HG03558 (cell line): ENCODE measurements at regions not wholly inside any gene's neighbourhood (a gene's known extent, or its start where the extent isn't known, plus 50 kb on each side); places are given as distances from the start of the nearest gene placed in this dataset.
"Not testable (repeated sequence)": the region's sequence is repeated elsewhere in the genome, so short reads cannot be mapped to it uniquely, and the experiment has no call there.

Experiments used
- ATAC-seq: cut with Tn5 transposase; IDR thresholded peaks from one replicate; pipeline ENCODE4 v1.9.1; 2021; ENCODE audit warnings: moderate number of reproducible peaks; ENCODE audit not compliant: unreplicated experiment; ENCODE audit errors: extremely low read depth

GRCh38 chr5:108606185-108606584 lies 141.5 kb upstream of the FER start:
- ATAC-seq: no peak

GRCh38 chr5:108602830-108603229 lies 144.9 kb upstream of the FER start:
- ATAC-seq: no peak

GRCh38 chr5:108590799-108591198 lies 156.9 kb upstream of the FER start:
- no peak for ATAC-seq

GRCh38 chr5:108588323-108588722 lies 159.4 kb upstream of the FER start:
- ATAC-seq: no peak

GRCh38 chr5:108587821-108588220 lies 159.9 kb upstream of the FER start:
- ATAC-seq: no peak

- no peak for ATAC-seq
These were observed 166.7 kb upstream of the FER start for GRCh38 chr5:108581026-108581425.

- ATAC-seq: no peak
These were observed 168.5 kb upstream of the FER start for GRCh38 chr5:108579236-108579635.

GRCh38 chr5:108578791-108579190 lies 168.9 kb upstream of the FER start:
- no peak for ATAC-seq

- no peak for ATAC-seq
These were observed 180.3 kb upstream of the FER start for GRCh38 chr5:108567429-108567828.

- no peak for ATAC-seq
These were observed 182.5 kb upstream of the FBXL17 start for GRCh38 chr5:108564441-108564840.

- ATAC-seq: no peak
These were observed 180.2 kb upstream of the FBXL17 start for GRCh38 chr5:108562205-108562454.

GRCh38 chr5:108561416-108562204 lies 179.7 kb upstream of the FBXL17 start:
- no peak for ATAC-seq

GRCh38 chr5:108560581-108560980 lies 178.7 kb upstream of the FBXL17 start:
- ATAC-seq: no peak

GRCh38 chr5:108560166-108560565 lies 178.3 kb upstream of the FBXL17 start:
- ATAC-seq: no peak

- not testable (repeated sequence) for ATAC-seq
These were observed 176.9 kb upstream of the FBXL17 start for GRCh38 chr5:108558840-108559239.

- ATAC-seq: not testable (repeated sequence)
These were observed 176.2 kb upstream of the FBXL17 start for GRCh38 chr5:108558142-108558541.

GRCh38 chr5:108557686-108558085 lies 175.8 kb upstream of the FBXL17 start:
- no peak for ATAC-seq

GRCh38 chr5:108556441-108557145 lies 174.7 kb upstream of the FBXL17 start:
- ATAC-seq: no peak

GRCh38 chr5:108548684-108549596 lies 167.0 kb upstream of the FBXL17 start:
- no peak for ATAC-seq

- no peak for ATAC-seq
These were observed 165.0 kb upstream of the FBXL17 start for GRCh38 chr5:108546939-108547338.

- no peak for ATAC-seq
These were observed 163.4 kb upstream of the FBXL17 start for GRCh38 chr5:108545301-108545700.
